Stimulated activated CD4-positive, alpha-beta T cell treated with anti-CD3 and anti-CD28 coated beads, TNF-alpha, amount 100 ng/mL, for 24 hours (primary cell): ENCODE measurements at regions not wholly inside any gene's neighbourhood (a gene's known extent, or its start where the extent isn't known, plus 50 kb on each side); places are given as distances from the start of the nearest gene placed in this dataset.
"Not testable (repeated sequence)": the region's sequence is repeated elsewhere in the genome, so short reads cannot be mapped to it uniquely, and the experiment has no call there.

Experiments
- DNase-seq, 3 experiments: peaks; one replicate each; pipeline ENCODE4 v3.0.0-alpha.2; 2020; ENCODE audit warnings: low read depth in 3 of 3

GRCh38 chr4:159937595-159937994 lies 834.7 kb downstream of the RAPGEF2 start:
- no peak for DNase-seq

GRCh38 chr4:159939681-159940080 lies 836.8 kb downstream of the RAPGEF2 start:
- DNase-seq = not testable (repeated sequence)

- no peak for DNase-seq
These were observed 838.2 kb downstream of the RAPGEF2 start for GRCh38 chr4:159941076-159941475.

GRCh38 chr4:159944477-159944876 lies 841.6 kb downstream of the RAPGEF2 start:
- DNase-seq = no peak

- no peak for DNase-seq
These were observed 844.2 kb downstream of the RAPGEF2 start for GRCh38 chr4:159946983-159947615.

- no peak for DNase-seq
These were observed 847.8 kb downstream of the RAPGEF2 start for GRCh38 chr4:159950707-159951106.

- no peak for DNase-seq
These were observed 863.9 kb downstream of the RAPGEF2 start for GRCh38 chr4:159966746-159967145.

- not testable (repeated sequence) for DNase-seq
These were observed 874.1 kb downstream of the RAPGEF2 start for GRCh38 chr4:159976871-159977482.

- DNase-seq = no peak
These were observed 875.2 kb downstream of the RAPGEF2 start for GRCh38 chr4:159977907-159978617.

- no peak for DNase-seq
These were observed 876.5 kb downstream of the RAPGEF2 start for GRCh38 chr4:159979351-159979750.

GRCh38 chr4:159979953-159980352 lies 877.1 kb downstream of the RAPGEF2 start:
- no peak for DNase-seq

GRCh38 chr4:159980826-159981468 lies 878.1 kb downstream of the RAPGEF2 start:
- no peak for DNase-seq

GRCh38 chr4:159981469-159981856 lies 878.6 kb downstream of the RAPGEF2 start:
- no peak for DNase-seq

- DNase-seq = no peak
These were observed 880.2 kb downstream of the RAPGEF2 start for GRCh38 chr4:159983082-159983481.

- no peak for DNase-seq
These were observed 907.0 kb downstream of the RAPGEF2 start for GRCh38 chr4:160009656-160010493.

GRCh38 chr4:160019936-160020335 lies 917.1 kb downstream of the RAPGEF2 start:
- no peak for DNase-seq

GRCh38 chr4:160020804-160021203 lies 917.9 kb downstream of the RAPGEF2 start:
- DNase-seq = no peak

- no peak for DNase-seq
These were observed 919.0 kb downstream of the RAPGEF2 start for GRCh38 chr4:160021870-160022269.

GRCh38 chr4:160026721-160027120 lies 923.8 kb downstream of the RAPGEF2 start:
- no peak for DNase-seq

GRCh38 chr4:160034501-160034900 lies 931.6 kb downstream of the RAPGEF2 start:
- DNase-seq = no peak

GRCh38 chr4:160038615-160039014 lies 935.7 kb downstream of the RAPGEF2 start:
- DNase-seq = no peak

GRCh38 chr4:160044693-160045092 lies 941.8 kb downstream of the RAPGEF2 start:
- DNase-seq = no peak
